ENCODE measurements at regions not wholly inside any gene's neighbourhood (a gene's known extent, or its start where the extent isn't known, plus 50 kb on each side); places are given as distances from the start of the nearest gene placed in this dataset.

GRCh38 chr18:41660654-41661053 lies 294.4 kb upstream of the PIK3C3 start:
- TF ChIP-seq POLR2AphosphoS5 (IDR thresholded peaks at IDR 0.05; ENCODE audit: low read depth, low read length) (no peak), SIN3A (IDR thresholded peaks at IDR 0.05; ENCODE audit: borderline replicate concordance, insufficient read depth, low read length) (no peak), TAF1 (IDR thresholded peaks at IDR 0.05; ENCODE audit: borderline replicate concordance, insufficient read depth, low read length) (no peak), FOXP2 (optimal IDR thresholded peaks at IDR 0.05; ENCODE audit: borderline replicate concordance, extremely low read depth, extremely low read length, insufficient read depth) (no peak)
- TF ChIP-seq, protein P1, sequence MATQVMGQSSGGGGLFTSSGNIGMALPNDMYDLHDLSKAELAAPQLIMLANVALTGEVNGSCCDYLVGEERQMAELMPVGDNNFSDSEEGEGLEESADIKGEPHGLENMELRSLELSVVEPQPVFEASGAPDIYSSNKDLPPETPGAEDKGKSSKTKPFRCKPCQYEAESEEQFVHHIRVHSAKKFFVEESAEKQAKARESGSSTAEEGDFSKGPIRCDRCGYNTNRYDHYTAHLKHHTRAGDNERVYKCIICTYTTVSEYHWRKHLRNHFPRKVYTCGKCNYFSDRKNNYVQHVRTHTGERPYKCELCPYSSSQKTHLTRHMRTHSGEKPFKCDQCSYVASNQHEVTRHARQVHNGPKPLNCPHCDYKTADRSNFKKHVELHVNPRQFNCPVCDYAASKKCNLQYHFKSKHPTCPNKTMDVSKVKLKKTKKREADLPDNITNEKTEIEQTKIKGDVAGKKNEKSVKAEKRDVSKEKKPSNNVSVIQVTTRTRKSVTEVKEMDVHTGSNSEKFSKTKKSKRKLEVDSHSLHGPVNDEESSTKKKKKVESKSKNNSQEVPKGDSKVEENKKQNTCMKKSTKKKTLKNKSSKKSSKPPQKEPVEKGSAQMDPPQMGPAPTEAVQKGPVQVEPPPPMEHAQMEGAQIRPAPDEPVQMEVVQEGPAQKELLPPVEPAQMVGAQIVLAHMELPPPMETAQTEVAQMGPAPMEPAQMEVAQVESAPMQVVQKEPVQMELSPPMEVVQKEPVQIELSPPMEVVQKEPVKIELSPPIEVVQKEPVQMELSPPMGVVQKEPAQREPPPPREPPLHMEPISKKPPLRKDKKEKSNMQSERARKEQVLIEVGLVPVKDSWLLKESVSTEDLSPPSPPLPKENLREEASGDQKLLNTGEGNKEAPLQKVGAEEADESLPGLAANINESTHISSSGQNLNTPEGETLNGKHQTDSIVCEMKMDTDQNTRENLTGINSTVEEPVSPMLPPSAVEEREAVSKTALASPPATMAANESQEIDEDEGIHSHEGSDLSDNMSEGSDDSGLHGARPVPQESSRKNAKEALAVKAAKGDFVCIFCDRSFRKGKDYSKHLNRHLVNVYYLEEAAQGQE (IDR thresholded peaks at IDR 0.05; ENCODE audit: insufficient read depth in 1 of 2, low read depth in 2 of 2, low read length in 2 of 2): no peak

Measured in PFSK-1 (cell line).